ENCODE measurements at regions not wholly inside any gene's neighbourhood (a gene's known extent, or its start where the extent isn't known, plus 50 kb on each side); places are given as distances from the start of the nearest gene placed in this dataset.

DNA sequence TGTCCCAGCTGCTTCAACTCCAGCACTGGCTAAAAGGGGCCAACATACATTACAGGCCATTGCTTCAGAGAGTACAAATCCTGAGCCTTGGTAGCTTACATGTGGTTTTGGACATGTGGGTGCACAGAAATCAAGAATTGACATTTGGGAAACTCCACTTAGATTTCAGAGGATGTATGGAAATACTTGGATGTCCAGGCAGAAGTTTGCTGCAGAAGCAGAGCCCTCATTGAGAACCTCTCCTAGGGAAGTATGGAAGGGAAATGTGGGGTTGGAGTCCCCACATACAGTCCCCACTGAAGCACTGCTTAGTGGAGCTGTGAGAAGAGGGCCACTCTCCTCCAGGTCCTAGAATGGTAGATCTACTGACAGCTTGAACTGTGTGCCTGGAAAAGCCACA lies 218.0 kb upstream of the CWC22 start:
- Mint-ChIP-seq H3K36me3 (no peaks in the 10 kb centered on the region), H3K27me3 (peaks cover 0 to 10% (median 0%) of the 10 kb centered on the region in 5 donors), H3K9me3 (peaks cover 0 to 12% (median 4%) of the 10 kb centered on the region in 11 donors), H3K4me3 (no peak overlapping the region), H3K4me1 (no peaks in the 10 kb centered on the region), H3K27ac (no peak overlapping the region)
- H3K27me3 ChIP-seq (ENCODE audit: control insufficient read depth in 2 of 2, insufficient read depth in 2 of 2, low read length in 2 of 2): no peaks in the 10 kb centered on the region
- no peaks in the 10 kb centered on the region for H3K4me1 ChIP-seq (ENCODE audit: control insufficient read depth in 2 of 2, insufficient read depth in 2 of 2, low read length in 2 of 2)
- ChIA-PET POLR2A (no interaction called here), CTCF (no interaction called here)
- no peak overlapping the region for H3K4me3 ChIP-seq (ENCODE audit: low read length)
- H3K9me3 ChIP-seq (ENCODE audit: control insufficient read depth in 2 of 3, low read length in 3 of 3): no peaks in the 10 kb centered on the region
- intact Hi-C loops (cut with micrococcal nuclease): no loop called here
- H3K27ac ChIP-seq (ENCODE audit: low read depth, low read length): no peak overlapping the region
- DNase-seq (no peak), ATAC-seq (no peak)
- no peaks in the 10 kb centered on the region for H3K36me3 ChIP-seq (ENCODE audit: control insufficient read depth in 2 of 3, insufficient read depth in 3 of 3, low read length in 3 of 3)

DNA sequence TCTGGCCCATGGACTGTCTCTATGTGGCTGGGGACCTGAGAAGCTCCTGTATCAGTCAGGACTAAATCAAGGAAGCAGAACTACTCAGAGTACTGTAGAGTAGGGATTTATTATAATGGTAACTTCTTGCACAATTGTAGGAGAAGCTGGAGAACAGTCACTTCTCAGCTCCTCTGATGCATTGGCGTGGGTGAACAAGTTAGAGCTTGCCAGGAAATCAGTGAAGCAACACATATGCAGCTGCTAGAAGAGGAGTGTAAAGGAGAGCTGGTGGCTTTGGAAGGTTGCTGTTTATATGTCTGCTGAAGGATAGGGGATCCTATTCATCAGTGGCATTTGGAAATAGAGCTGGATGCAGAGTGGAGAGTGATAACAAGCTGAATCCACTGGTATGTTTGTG lies 215.5 kb upstream of the CWC22 start:
- Mint-ChIP-seq H3K36me3 (no peaks in the 10 kb centered on the region), H3K27me3 (peaks cover 0 to 10% (median 0%) of the 10 kb centered on the region in 5 donors), H3K4me1 (no peaks in the 10 kb centered on the region), H3K27ac (no peak overlapping the region), H3K9me3 (peaks cover 0 to 12% (median 5%) of the 10 kb centered on the region in 11 donors), H3K4me3 (no peak overlapping the region)
- Histone ChIP-seq H3K9me3 (ENCODE audit: control insufficient read depth in 2 of 3, low read length in 3 of 3) (no peaks in the 10 kb centered on the region), H3K27ac (ENCODE audit: low read depth, low read length) (no peak overlapping the region), H3K36me3 (ENCODE audit: control insufficient read depth in 2 of 3, insufficient read depth in 3 of 3, low read length in 3 of 3) (no peaks in the 10 kb centered on the region), H3K27me3 (ENCODE audit: control insufficient read depth in 2 of 2, insufficient read depth in 2 of 2, low read length in 2 of 2) (no peaks in the 10 kb centered on the region), H3K4me1 (ENCODE audit: control insufficient read depth in 2 of 2, insufficient read depth in 2 of 2, low read length in 2 of 2) (no peaks in the 10 kb centered on the region), H3K4me3 (ENCODE audit: low read length) (no peak overlapping the region)
- CTCF ChIA-PET: no interaction called here
- POLR2A ChIA-PET: interaction anchor here (0.6 kb wide), 1 partner anchor 250 kb away, joined by 3 read pairs; no protein-coding TSS in a partner anchor
- intact Hi-C loops (cut with micrococcal nuclease): no loop called here
- ATAC-seq: no peak
- DNase-seq: no peak

DNA sequence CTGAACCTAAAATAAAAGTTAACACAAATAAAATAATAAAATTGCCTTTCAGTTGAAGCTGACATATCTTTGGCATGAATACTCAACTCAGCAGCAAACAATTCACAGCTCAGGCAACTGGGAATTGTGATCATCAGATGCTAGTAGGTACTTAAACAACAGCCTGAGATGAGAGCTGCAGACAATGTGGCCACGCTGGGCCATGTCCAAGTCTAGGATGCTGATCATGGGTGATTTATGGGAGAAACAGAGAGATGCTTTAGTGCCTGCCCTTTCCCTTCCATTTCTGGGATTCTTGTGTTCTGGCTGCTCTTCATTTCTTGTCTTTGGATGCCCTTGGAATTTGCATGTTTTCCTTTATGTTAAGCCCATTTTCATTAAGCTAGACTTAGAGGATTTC lies 212.4 kb upstream of the CWC22 start:
- no peaks in the 10 kb centered on the region for H3K36me3 ChIP-seq (ENCODE audit: control insufficient read depth in 2 of 3, insufficient read depth in 3 of 3, low read length in 3 of 3)
- DNase-seq (no peak), ATAC-seq (no peak)
- H3K4me3 ChIP-seq (ENCODE audit: low read length): no peak overlapping the region
- CTCF ChIA-PET: no interaction called here
- Mint-ChIP-seq H3K36me3 (no peaks in the 10 kb centered on the region), H3K4me3 (no peak overlapping the region), H3K4me1 (no peaks in the 10 kb centered on the region), H3K27me3 (peaks cover 0 to 12% (median 0%) of the 10 kb centered on the region in 5 donors), H3K27ac (no peak overlapping the region), H3K9me3 (peaks cover 2 to 20% (median 6%) of the 10 kb centered on the region in 11 donors)
- H3K27ac ChIP-seq (ENCODE audit: low read depth, low read length): no peak overlapping the region
- no peaks in the 10 kb centered on the region for H3K27me3 ChIP-seq (ENCODE audit: control insufficient read depth in 2 of 2, insufficient read depth in 2 of 2, low read length in 2 of 2)
- H3K4me1 ChIP-seq (ENCODE audit: control insufficient read depth in 2 of 2, insufficient read depth in 2 of 2, low read length in 2 of 2): no peaks in the 10 kb centered on the region
- H3K9me3 ChIP-seq (ENCODE audit: control insufficient read depth in 2 of 3, low read length in 3 of 3): no peaks in the 10 kb centered on the region
- intact Hi-C loops (cut with micrococcal nuclease): no loop called here
- POLR2A ChIA-PET: no interaction called here

- intact Hi-C loops (cut with micrococcal nuclease): no loop called here
- POLR2A ChIA-PET: no interaction called here
- H3K4me1 ChIP-seq (ENCODE audit: control insufficient read depth in 2 of 2, insufficient read depth in 2 of 2, low read length in 2 of 2): no peaks in the 10 kb centered on the region
- no peaks in the 10 kb centered on the region for H3K9me3 Mint-ChIP-seq
- ATAC-seq (no peak), DNase-seq (no peak)
- H3K36me3 ChIP-seq (ENCODE audit: control insufficient read depth in 2 of 3, insufficient read depth in 3 of 3, low read length in 3 of 3): no peaks in the 10 kb centered on the region
- H3K27me3 ChIP-seq (ENCODE audit: control insufficient read depth in 2 of 2, insufficient read depth in 2 of 2, low read length in 2 of 2): no peaks in the 10 kb centered on the region
- H3K27ac Mint-ChIP-seq: no peak overlapping the region
- CTCF ChIA-PET: no interaction called here
- H3K27me3 Mint-ChIP-seq: peaks cover 0 to 12% (median 5%) of the 10 kb centered on the region in 5 donors
- H3K9me3 ChIP-seq (ENCODE audit: control insufficient read depth in 2 of 3, low read length in 3 of 3): no peaks in the 10 kb centered on the region
- no peak overlapping the region for H3K27ac ChIP-seq (ENCODE audit: low read depth, low read length)
- no peak overlapping the region for H3K4me3 ChIP-seq (ENCODE audit: low read length)
- H3K4me1 Mint-ChIP-seq: no peaks in the 10 kb centered on the region
- H3K36me3 Mint-ChIP-seq: no peaks in the 10 kb centered on the region
- H3K4me3 Mint-ChIP-seq: no peak overlapping the region
Observed at GRCh38 chr2:180208841-180209240, 201.7 kb upstream of the CWC22 start.

GRCh38 chr2:180205621-180206235 lies 198.6 kb upstream of the CWC22 start:
- CTCF ChIA-PET: no interaction called here
- no peaks in the 10 kb centered on the region for H3K4me1 ChIP-seq (ENCODE audit: control insufficient read depth in 2 of 2, insufficient read depth in 2 of 2, low read length in 2 of 2)

GRCh38 chr2:180203972-180204371 lies 196.9 kb upstream of the CWC22 start:
- no peak for ATAC-seq
- no peaks in the 10 kb centered on the region for H3K9me3 Mint-ChIP-seq
- no peak for DNase-seq
- Histone ChIP-seq H3K4me3 (ENCODE audit: low read length) (no peak overlapping the region), H3K27me3 (ENCODE audit: control insufficient read depth in 2 of 2, insufficient read depth in 2 of 2, low read length in 2 of 2) (no peaks in the 10 kb centered on the region), H3K9me3 (ENCODE audit: control insufficient read depth in 2 of 3, low read length in 3 of 3) (no peaks in the 10 kb centered on the region), H3K27ac (ENCODE audit: low read depth, low read length) (no peak overlapping the region), H3K36me3 (ENCODE audit: control insufficient read depth in 2 of 3, insufficient read depth in 3 of 3, low read length in 3 of 3) (no peaks in the 10 kb centered on the region), H3K4me1 (ENCODE audit: control insufficient read depth in 2 of 2, insufficient read depth in 2 of 2, low read length in 2 of 2) (no peaks in the 10 kb centered on the region)
- intact Hi-C loops (cut with micrococcal nuclease): no loop called here
- no peaks in the 10 kb centered on the region for H3K4me1 Mint-ChIP-seq
- no peaks in the 10 kb centered on the region for H3K36me3 Mint-ChIP-seq
- no peak overlapping the region for H3K4me3 Mint-ChIP-seq
- H3K27me3 Mint-ChIP-seq: peaks cover 0 to 12% (median 0%) of the 10 kb centered on the region in 5 donors
- ChIA-PET CTCF (no interaction called here), POLR2A (no interaction called here)
- H3K27ac Mint-ChIP-seq: no peak overlapping the region

More at GRCh38 chr2:180205621-180206235, 198.6 kb upstream of the CWC22 start:
- DNase-seq (no peak), ATAC-seq (no peak)
- no peaks in the 10 kb centered on the region for H3K27me3 ChIP-seq (ENCODE audit: control insufficient read depth in 2 of 2, insufficient read depth in 2 of 2, low read length in 2 of 2)
- POLR2A ChIA-PET: no interaction called here
- H3K9me3 ChIP-seq (ENCODE audit: control insufficient read depth in 2 of 3, low read length in 3 of 3): no peaks in the 10 kb centered on the region
- H3K4me3 Mint-ChIP-seq: no peak overlapping the region
- intact Hi-C loops (cut with micrococcal nuclease): no loop called here
- H3K27ac Mint-ChIP-seq: no peak overlapping the region
- H3K36me3 Mint-ChIP-seq: no peaks in the 10 kb centered on the region
- H3K36me3 ChIP-seq (ENCODE audit: control insufficient read depth in 2 of 3, insufficient read depth in 3 of 3, low read length in 3 of 3): no peaks in the 10 kb centered on the region
- H3K4me1 Mint-ChIP-seq: no peaks in the 10 kb centered on the region
- no peaks in the 10 kb centered on the region for H3K9me3 Mint-ChIP-seq
- peaks cover 0 to 12% (median 5%) of the 10 kb centered on the region in 5 donors for H3K27me3 Mint-ChIP-seq
- H3K4me3 ChIP-seq (ENCODE audit: low read length): no peak overlapping the region
- no peak overlapping the region for H3K27ac ChIP-seq (ENCODE audit: low read depth, low read length)

DNA sequence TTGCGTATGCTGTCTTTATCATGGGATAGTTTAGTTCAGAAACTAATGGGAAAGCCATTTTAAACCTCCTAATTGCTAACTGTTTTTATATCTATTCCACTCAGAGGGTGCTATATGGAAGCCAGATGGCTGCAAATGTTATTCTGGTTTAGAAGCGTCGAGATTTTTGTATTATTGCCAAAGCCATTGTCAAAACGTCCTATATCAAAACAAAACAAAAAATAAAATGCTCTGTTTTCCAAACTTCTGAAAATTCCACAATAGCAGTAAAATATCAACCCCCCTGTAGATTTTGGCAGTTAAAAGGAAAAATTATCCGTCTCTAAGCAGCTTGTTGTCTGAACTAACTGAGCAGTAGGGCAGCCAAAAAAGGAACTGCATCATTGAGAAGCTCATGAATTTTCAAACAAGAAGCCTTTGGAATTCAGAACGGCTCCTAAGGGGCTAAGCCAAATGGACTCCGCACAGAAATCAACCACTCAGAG lies 195.4 kb upstream of the CWC22 start:
- Histone ChIP-seq H3K27ac (ENCODE audit: low read depth, low read length) (no peak overlapping the region), H3K36me3 (ENCODE audit: control insufficient read depth in 2 of 3, insufficient read depth in 3 of 3, low read length in 3 of 3) (no peaks in the 10 kb centered on the region), H3K9me3 (ENCODE audit: control insufficient read depth in 2 of 3, low read length in 3 of 3) (no peaks in the 10 kb centered on the region), H3K4me1 (ENCODE audit: control insufficient read depth in 2 of 2, insufficient read depth in 2 of 2, low read length in 2 of 2) (no peaks in the 10 kb centered on the region), H3K27me3 (ENCODE audit: control insufficient read depth in 2 of 2, insufficient read depth in 2 of 2, low read length in 2 of 2) (no peaks in the 10 kb centered on the region), H3K4me3 (ENCODE audit: low read length) (no peak overlapping the region)
- ATAC-seq (no peak), DNase-seq (no peak)
- ChIA-PET CTCF (no interaction called here), POLR2A (no interaction called here)
- Mint-ChIP-seq H3K4me1 (no peaks in the 10 kb centered on the region), H3K4me3 (no peak overlapping the region), H3K27me3 (peaks cover 0 to 9% (median 0%) of the 10 kb centered on the region in 5 donors), H3K9me3 (no peaks in the 10 kb centered on the region), H3K27ac (no peak overlapping the region), H3K36me3 (no peaks in the 10 kb centered on the region)
- intact Hi-C loops (cut with micrococcal nuclease): no loop called here

Measured in naive thymus-derived CD4-positive, alpha-beta T cell (primary cell).